ENCODE measurements at regions not wholly inside any gene's neighbourhood (a gene's known extent, or its start where the extent isn't known, plus 50 kb on each side); places are given as distances from the start of the nearest gene placed in this dataset.

GRCh38 chr6:20326422-20326728, 75.3 kb upstream of the E2F3 start:
- Histone ChIP-seq H3K36me3 (ENCODE audit: control insufficient read depth in 2 of 3, insufficient read depth in 3 of 3, low read length in 3 of 3) (no peaks in the 10 kb centered on the region), H3K27ac (ENCODE audit: low read depth, low read length) (no peak overlapping the region), H3K4me3 (ENCODE audit: low read length) (no peak overlapping the region), H3K4me1 (ENCODE audit: control insufficient read depth in 2 of 2, insufficient read depth in 2 of 2, low read length in 2 of 2) (no peaks in the 10 kb centered on the region), H3K9me3 (ENCODE audit: control insufficient read depth in 2 of 3, low read length in 3 of 3) (no peaks in the 10 kb centered on the region), H3K27me3 (ENCODE audit: control insufficient read depth in 2 of 2, insufficient read depth in 2 of 2, low read length in 2 of 2) (no peaks in the 10 kb centered on the region)
- DNase-seq (no peak), ATAC-seq (no peak)
- Mint-ChIP-seq H3K27me3 (peaks cover 0 to 38% (median 0%) of the 10 kb centered on the region in 5 donors), H3K27ac (no peak overlapping the region), H3K36me3 (peaks cover 0 to 7% (median 4%) of the 10 kb centered on the region in 5 donors), H3K4me3 (no peak overlapping the region), H3K9me3 (no peaks in the 10 kb centered on the region), H3K4me1 (peaks cover 0 to 8% (median 4%) of the 10 kb centered on the region in 7 donors)
- intact Hi-C loops (cut with micrococcal nuclease): no loop called here
- ChIA-PET POLR2A (interaction anchor here (0.9 to 5.2 kb wide), 4 partner anchors 9 to 42 kb away, joined by 3 to 33 read pairs (median 6); no protein-coding TSS in a partner anchor), CTCF (no interaction called here)

GRCh38 chr6:20327141-20327540, 74.5 kb upstream of the E2F3 start:
- Histone ChIP-seq H3K4me1 (ENCODE audit: control insufficient read depth in 2 of 2, insufficient read depth in 2 of 2, low read length in 2 of 2) (no peaks in the 10 kb centered on the region), H3K27me3 (ENCODE audit: control insufficient read depth in 2 of 2, insufficient read depth in 2 of 2, low read length in 2 of 2) (no peaks in the 10 kb centered on the region), H3K36me3 (ENCODE audit: control insufficient read depth in 2 of 3, insufficient read depth in 3 of 3, low read length in 3 of 3) (no peaks in the 10 kb centered on the region), H3K27ac (ENCODE audit: low read depth, low read length) (no peak overlapping the region), H3K4me3 (ENCODE audit: low read length) (no peak overlapping the region), H3K9me3 (ENCODE audit: control insufficient read depth in 2 of 3, low read length in 3 of 3) (no peaks in the 10 kb centered on the region)
- intact Hi-C loops (cut with micrococcal nuclease): no loop called here
- ChIA-PET POLR2A (interaction anchor here (1.2 to 5.2 kb wide), 2 partner anchors 8 to 16 kb away, joined by 3 to 33 read pairs; no protein-coding TSS in a partner anchor), CTCF (interaction anchor here (0.6 kb wide), 1 partner anchor 95 kb away, joined by 3 read pairs; no protein-coding TSS in a partner anchor)
- Mint-ChIP-seq H3K4me1 (peaks cover 0 to 11% (median 6%) of the 10 kb centered on the region in 7 donors), H3K4me3 (no peak overlapping the region), H3K36me3 (peaks cover 0 to 8% (median 4%) of the 10 kb centered on the region in 5 donors), H3K27ac (peak overlapping the region in 1 of 9 donors; percentile 10), H3K9me3 (no peaks in the 10 kb centered on the region), H3K27me3 (peaks cover 0 to 36% (median 0%) of the 10 kb centered on the region in 5 donors)
- DNase-seq (no peak), ATAC-seq (no peak)

GRCh38 chr6:20328266-20328923, 73.3 kb upstream of the E2F3 start:
- no peaks in the 10 kb centered on the region for H3K9me3 ChIP-seq (ENCODE audit: control insufficient read depth in 2 of 3, low read length in 3 of 3)
- Mint-ChIP-seq H3K27ac (peak overlapping the region in 1 of 9 donors; percentile 36), H3K4me3 (no peak overlapping the region), H3K9me3 (no peaks in the 10 kb centered on the region), H3K27me3 (peaks cover 0 to 30% (median 0%) of the 10 kb centered on the region in 5 donors), H3K36me3 (peaks cover 0 to 13% (median 4%) of the 10 kb centered on the region in 5 donors), H3K4me1 (peaks cover 0 to 11% (median 6%) of the 10 kb centered on the region in 7 donors)
- no peak overlapping the region for H3K4me3 ChIP-seq (ENCODE audit: low read length)
- H3K36me3 ChIP-seq (ENCODE audit: control insufficient read depth in 2 of 3, insufficient read depth in 3 of 3, low read length in 3 of 3): no peaks in the 10 kb centered on the region
- no peaks in the 10 kb centered on the region for H3K27me3 ChIP-seq (ENCODE audit: control insufficient read depth in 2 of 2, insufficient read depth in 2 of 2, low read length in 2 of 2)
- ChIA-PET POLR2A (interaction anchor here (1.2 to 5.2 kb wide), 4 partner anchors 7 to 39 kb away, joined by 3 to 35 read pairs (median 22); no protein-coding TSS in a partner anchor), CTCF (no interaction called here)
- H3K27ac ChIP-seq (ENCODE audit: low read depth, low read length): no peak overlapping the region
- no peak for DNase-seq
- H3K4me1 ChIP-seq (ENCODE audit: control insufficient read depth in 2 of 2, insufficient read depth in 2 of 2, low read length in 2 of 2): no peaks in the 10 kb centered on the region
- no peak for ATAC-seq
- intact Hi-C loops (cut with micrococcal nuclease): no loop called here

GRCh38 chr6:20328924-20329300, 72.8 kb upstream of the E2F3 start:
- Histone ChIP-seq H3K4me3 (ENCODE audit: low read length) (no peak overlapping the region), H3K27me3 (ENCODE audit: control insufficient read depth in 2 of 2, insufficient read depth in 2 of 2, low read length in 2 of 2) (no peaks in the 10 kb centered on the region), H3K4me1 (ENCODE audit: control insufficient read depth in 2 of 2, insufficient read depth in 2 of 2, low read length in 2 of 2) (no peaks in the 10 kb centered on the region), H3K9me3 (ENCODE audit: control insufficient read depth in 2 of 3, low read length in 3 of 3) (no peaks in the 10 kb centered on the region), H3K27ac (ENCODE audit: low read depth, low read length) (no peak overlapping the region), H3K36me3 (ENCODE audit: control insufficient read depth in 2 of 3, insufficient read depth in 3 of 3, low read length in 3 of 3) (no peaks in the 10 kb centered on the region)
- Mint-ChIP-seq H3K27ac (peak overlapping the region in 1 of 9 donors; percentile 36), H3K9me3 (peaks cover 0 to 1% (median 0%) of the 10 kb centered on the region in 11 donors), H3K27me3 (peaks cover 0 to 30% (median 0%) of the 10 kb centered on the region in 5 donors), H3K4me3 (no peak overlapping the region), H3K36me3 (peaks cover 0 to 14% (median 4%) of the 10 kb centered on the region in 5 donors), H3K4me1 (peaks cover 0 to 11% (median 6%) of the 10 kb centered on the region in 7 donors)
- CTCF ChIA-PET: no interaction called here
- POLR2A ChIA-PET: interaction anchor here (0.6 to 4.3 kb wide), 4 partner anchors 8 to 38 kb away, joined by 4 to 35 read pairs (median 8); no protein-coding TSS in a partner anchor
- no peak for DNase-seq
- no peak for ATAC-seq
- intact Hi-C loops (cut with micrococcal nuclease): no loop called here

- Histone ChIP-seq H3K4me3 (ENCODE audit: low read length) (no peak overlapping the region), H3K4me1 (ENCODE audit: control insufficient read depth in 2 of 2, insufficient read depth in 2 of 2, low read length in 2 of 2) (peaks cover 0 to 6% of the 10 kb centered on the region in 2 donors), H3K27ac (ENCODE audit: low read depth, low read length) (no peak overlapping the region), H3K36me3 (ENCODE audit: control insufficient read depth in 2 of 3, insufficient read depth in 3 of 3, low read length in 3 of 3) (no peaks in the 10 kb centered on the region), H3K9me3 (ENCODE audit: control insufficient read depth in 2 of 3, low read length in 3 of 3) (no peaks in the 10 kb centered on the region), H3K27me3 (ENCODE audit: control insufficient read depth in 2 of 2, insufficient read depth in 2 of 2, low read length in 2 of 2) (no peaks in the 10 kb centered on the region)
- peaks cover 6 to 25% (median 20%) of the 10 kb centered on the region in 7 donors for H3K4me1 Mint-ChIP-seq
- ChIA-PET POLR2A (interaction anchor here (0.5 to 4.9 kb wide), 4 partner anchors 12 to 257 kb away, joined by 3 to 35 read pairs (median 16); no protein-coding TSS in a partner anchor), CTCF (interaction anchor here (1.5 kb wide), 1 partner anchor 12 kb away, joined by 4 read pairs; no protein-coding TSS in a partner anchor)
- peaks cover 0 to 24% (median 4%) of the 10 kb centered on the region in 5 donors for H3K36me3 Mint-ChIP-seq
- no peak overlapping the region for H3K27ac Mint-ChIP-seq
- ATAC-seq: no peak
- peaks cover 0 to 30% (median 0%) of the 10 kb centered on the region in 5 donors for H3K27me3 Mint-ChIP-seq
- peaks cover 0 to 8% (median 0%) of the 10 kb centered on the region in 11 donors for H3K9me3 Mint-ChIP-seq
- H3K4me3 Mint-ChIP-seq: no peak overlapping the region
- intact Hi-C loops (cut with micrococcal nuclease): no loop called here
- no peak for DNase-seq
Measured at GRCh38 chr6:20331042-20331441, 70.6 kb upstream of the E2F3 start.

- no peak for ATAC-seq
- Mint-ChIP-seq H3K4me3 (no peak overlapping the region), H3K27ac (no peak overlapping the region), H3K4me1 (peaks cover 8 to 31% (median 24%) of the 10 kb centered on the region in 7 donors), H3K27me3 (peaks cover 0 to 30% (median 0%) of the 10 kb centered on the region in 5 donors), H3K9me3 (peaks cover 0 to 8% (median 0%) of the 10 kb centered on the region in 11 donors), H3K36me3 (peaks cover 0 to 24% (median 4%) of the 10 kb centered on the region in 5 donors)
- Histone ChIP-seq H3K27me3 (ENCODE audit: control insufficient read depth in 2 of 2, insufficient read depth in 2 of 2, low read length in 2 of 2) (no peaks in the 10 kb centered on the region), H3K4me3 (ENCODE audit: low read length) (no peak overlapping the region), H3K4me1 (ENCODE audit: control insufficient read depth in 2 of 2, insufficient read depth in 2 of 2, low read length in 2 of 2) (peaks cover 0 to 11% of the 10 kb centered on the region in 2 donors), H3K36me3 (ENCODE audit: control insufficient read depth in 2 of 3, insufficient read depth in 3 of 3, low read length in 3 of 3) (no peaks in the 10 kb centered on the region), H3K27ac (ENCODE audit: low read depth, low read length) (no peak overlapping the region), H3K9me3 (ENCODE audit: control insufficient read depth in 2 of 3, low read length in 3 of 3) (no peaks in the 10 kb centered on the region)
- intact Hi-C loops (cut with micrococcal nuclease): no loop called here
- CTCF ChIA-PET: interaction anchor here (1.5 to 1.8 kb wide), 2 partner anchors 10 to 12 kb away, joined by 3 to 4 read pairs; no protein-coding TSS in a partner anchor
- POLR2A ChIA-PET: interaction anchor here (0.5 to 4.9 kb wide), 6 partner anchors 11 to 256 kb away, joined by 3 to 35 read pairs (median 3); no protein-coding TSS in a partner anchor
- DNase-seq: no peak
Measured at GRCh38 chr6:20331625-20332024, 70.1 kb upstream of the E2F3 start.
